Lower lobe of right lung (tissue), 2 donors: ENCODE measurements at regions not wholly inside any gene's neighbourhood (a gene's known extent, or its start where the extent isn't known, plus 50 kb on each side); places are given as distances from the start of the nearest gene placed in this dataset.
"Not testable (repeated sequence)": the region's sequence is repeated elsewhere in the genome, so short reads cannot be mapped to it uniquely, and the experiment has no call there.

Source experiments
- ATAC-seq, 2 donors: fragments of 200-7000 bp; cut with Tn5 transposase; one replicate each; pipeline ENCODE4 v1.9.1; 2020 to 2022; ENCODE audit warnings: mild to moderate bottlenecking in 2 of 2, moderate library complexity in 2 of 2
- DNase-seq: peaks from one replicate; pipeline ENCODE4 v3.0.0-alpha.2; 2020
- H3K27ac ChIP-seq: fragments of 200-600 bp; one replicate; pipeline ENCODE4 v1.8.0; 2022
- H3K27me3 ChIP-seq: fragments of 200-600 bp; one replicate; pipeline ENCODE4 v1.8.0; 2022; ENCODE audit warnings: low read depth
- H3K36me3 ChIP-seq: fragments of 200-600 bp; one replicate; pipeline ENCODE4 v1.8.0; 2022; ENCODE audit warnings: mild to moderate bottlenecking
- H3K4me1 ChIP-seq: fragments of 200-600 bp; one replicate; pipeline ENCODE4 v1.8.0; 2022
- H3K4me3 ChIP-seq: fragments of 200-600 bp; one replicate; pipeline ENCODE4 v1.8.0; 2022; ENCODE audit warnings: mild to moderate bottlenecking
- H3K9me3 ChIP-seq: fragments of 200-600 bp; one replicate; pipeline ENCODE4 v1.8.0; 2022
- CTCF ChIP-seq: fragments of 200-600 bp; IDR thresholded peaks from one replicate; pipeline ENCODE4 v1.8.0; 2022; ENCODE audit warnings: antibody characterized with exemption, mild to moderate bottlenecking
- intact Hi-C: fragments of 100-400 bp; cut with DNase I; formaldehyde crosslinking; loops from one replicate; pipeline ENCODE4 v1.11.0; 2022
- donor health status: DM: no; HTN: yes; CAD: no; lungs with severe emphysema.

DNA sequence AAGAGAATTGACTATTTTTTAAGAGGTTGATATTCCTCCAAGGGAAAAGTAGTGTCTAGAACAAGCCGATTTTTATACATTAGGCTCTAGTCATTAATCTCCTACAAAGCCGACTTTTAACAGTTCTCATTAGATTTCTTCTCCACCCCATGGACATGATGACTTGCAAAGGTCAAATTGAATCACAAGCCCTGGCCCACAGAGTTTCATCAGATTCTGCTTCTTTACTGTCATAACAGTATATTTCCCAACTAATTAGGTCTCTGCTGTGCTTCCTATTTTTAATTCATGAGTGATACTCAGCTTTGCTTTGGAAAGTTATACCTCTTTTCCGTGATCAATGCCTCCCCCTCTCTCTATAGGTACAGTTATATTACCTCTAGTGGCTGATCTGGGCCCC is 90.6 kb upstream of the ADGRB3 start:
- H3K4me3 ChIP-seq, result no peak overlapping the region
- H3K4me1 ChIP-seq, result no peaks in the 10 kb centered on the region
- intact Hi-C loops, result no loop called here
- H3K27ac ChIP-seq, result no peak overlapping the region
- no peak for DNase-seq
- no peaks in the 10 kb centered on the region for H3K36me3 ChIP-seq
- ATAC-seq, result no peak
- TF ChIP-seq CTCF, result no peak
- no peaks in the 10 kb centered on the region for H3K9me3 ChIP-seq
- H3K27me3 ChIP-seq, result no peaks in the 10 kb centered on the region

GRCh38 chr6:68533339-68533795 is 101.7 kb upstream of the ADGRB3 start:
- DNase-seq, result peak; percentile 39
- intact Hi-C loops, result no loop called here
- no peak for TF ChIP-seq CTCF

GRCh38 chr6:68527691-68528090 is 107.4 kb upstream of the ADGRB3 start:
- ATAC-seq (no peak), DNase-seq (no peak)
- TF ChIP-seq CTCF, result no peak
- no peaks in the 10 kb centered on the region for H3K27me3 ChIP-seq
- no peaks in the 10 kb centered on the region for H3K4me1 ChIP-seq
- H3K36me3 ChIP-seq, result no peaks in the 10 kb centered on the region
- H3K27ac ChIP-seq, result no peak overlapping the region
- H3K9me3 ChIP-seq, result no peaks in the 10 kb centered on the region
- intact Hi-C loops, result no loop called here
- H3K4me3 ChIP-seq, result no peak overlapping the region

More at GRCh38 chr6:68533339-68533795, 101.7 kb upstream of the ADGRB3 start:
- H3K4me3 ChIP-seq, result no peak overlapping the region
- no peaks in the 10 kb centered on the region for H3K4me1 ChIP-seq
- no peaks in the 10 kb centered on the region for H3K27me3 ChIP-seq
- no peak overlapping the region for H3K27ac ChIP-seq
- no peaks in the 10 kb centered on the region for H3K36me3 ChIP-seq
- H3K9me3 ChIP-seq, result no peaks in the 10 kb centered on the region
- ATAC-seq, result no peak

DNA sequence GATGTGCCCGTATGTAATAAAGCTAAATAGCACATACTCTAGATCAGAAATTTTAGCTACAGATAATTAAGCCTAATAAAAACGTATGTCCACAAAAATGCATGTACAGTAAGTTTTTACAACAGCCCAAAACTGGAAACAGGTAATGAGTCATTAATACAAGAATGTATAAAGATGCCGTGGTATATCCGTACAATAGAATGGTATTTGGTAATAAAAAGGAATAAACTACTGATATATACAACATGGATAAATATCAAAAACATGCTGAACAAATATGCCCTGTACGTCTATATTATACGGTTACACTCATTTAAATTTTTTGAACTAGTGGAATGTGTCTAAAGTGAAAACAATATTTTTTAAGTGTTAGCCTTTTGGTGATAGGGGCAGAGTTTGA is 128.2 kb upstream of the ADGRB3 start:
- intact Hi-C loops, result no loop called here
- Histone ChIP-seq H3K36me3 (no peaks in the 10 kb centered on the region), H3K27me3 (no peaks in the 10 kb centered on the region), H3K9me3 (no peaks in the 10 kb centered on the region), H3K4me3 (no peak overlapping the region), H3K4me1 (no peaks in the 10 kb centered on the region), H3K27ac (no peak overlapping the region)
- ATAC-seq (no peak), DNase-seq (no peak)
- no peak for TF ChIP-seq CTCF

DNA sequence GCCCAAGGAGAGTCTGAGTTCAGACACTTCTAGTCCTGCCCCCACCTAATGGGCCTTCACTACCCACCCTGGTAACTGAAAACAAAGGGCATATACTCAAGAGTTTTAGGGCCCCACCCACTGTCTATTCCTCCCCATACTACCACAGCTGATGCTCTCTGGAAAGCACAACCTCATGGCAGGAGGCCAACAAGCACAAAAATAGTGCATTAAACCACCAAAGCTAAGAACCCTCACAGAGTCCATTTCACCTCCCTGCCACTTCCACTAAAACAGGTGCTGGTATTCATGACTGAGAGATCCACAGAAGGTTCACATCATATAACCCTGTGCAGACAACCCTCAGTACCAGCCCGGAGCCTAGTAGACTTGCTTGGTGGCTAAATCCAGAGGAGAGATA is 132.1 kb upstream of the ADGRB3 start:
- Histone ChIP-seq H3K9me3 (no peaks in the 10 kb centered on the region), H3K27me3 (no peaks in the 10 kb centered on the region), H3K27ac (no peak overlapping the region), H3K4me3 (no peak overlapping the region), H3K4me1 (no peaks in the 10 kb centered on the region), H3K36me3 (no peaks in the 10 kb centered on the region)
- no peak for TF ChIP-seq CTCF
- intact Hi-C loops, result no loop called here
- no peak for ATAC-seq
- DNase-seq, result no peak

GRCh38 chr6:68497927-68498326 is 137.2 kb upstream of the ADGRB3 start:
- no peak for ATAC-seq
- intact Hi-C loops, result no loop called here

DNA sequence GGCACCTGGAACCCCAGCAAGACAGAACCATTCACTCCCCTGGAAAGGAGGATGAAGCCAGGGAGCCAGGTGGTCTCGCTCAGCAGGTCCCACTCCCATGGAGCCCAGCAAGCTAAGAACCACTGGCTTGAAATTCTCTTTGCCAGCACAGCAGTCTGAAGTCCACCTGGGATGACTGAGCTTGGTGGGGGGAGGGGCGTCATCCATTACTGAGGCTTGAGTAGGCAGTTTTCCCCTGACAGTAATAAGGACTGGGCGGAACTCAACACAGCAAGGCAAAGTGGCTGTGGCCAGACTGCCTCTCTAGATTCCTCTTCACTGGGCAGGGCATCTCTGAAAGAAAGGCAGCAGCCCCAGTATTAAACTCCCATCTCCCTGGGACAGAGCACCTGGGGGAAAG is 140.2 kb upstream of the ADGRB3 start:
- H3K4me1 ChIP-seq, H3K4me3 ChIP-seq, H3K27me3 ChIP-seq, H3K27ac ChIP-seq, ATAC-seq, DNase-seq, H3K36me3 ChIP-seq, H3K9me3 ChIP-seq, intact Hi-C loops: not testable (repeated sequence)

More at GRCh38 chr6:68497927-68498326, 137.2 kb upstream of the ADGRB3 start:
- no peak for TF ChIP-seq CTCF
- no peaks in the 10 kb centered on the region for H3K36me3 ChIP-seq
- H3K4me3 ChIP-seq, result no peak overlapping the region
- no peaks in the 10 kb centered on the region for H3K9me3 ChIP-seq
- no peaks in the 10 kb centered on the region for H3K4me1 ChIP-seq
- H3K27me3 ChIP-seq, result no peaks in the 10 kb centered on the region
- H3K27ac ChIP-seq, result no peak overlapping the region
- no peak for DNase-seq
